ENCODE measurements at regions not wholly inside any gene's neighbourhood (a gene's known extent, or its start where the extent isn't known, plus 50 kb on each side); places are given as distances from the start of the nearest gene placed in this dataset.

DNA sequence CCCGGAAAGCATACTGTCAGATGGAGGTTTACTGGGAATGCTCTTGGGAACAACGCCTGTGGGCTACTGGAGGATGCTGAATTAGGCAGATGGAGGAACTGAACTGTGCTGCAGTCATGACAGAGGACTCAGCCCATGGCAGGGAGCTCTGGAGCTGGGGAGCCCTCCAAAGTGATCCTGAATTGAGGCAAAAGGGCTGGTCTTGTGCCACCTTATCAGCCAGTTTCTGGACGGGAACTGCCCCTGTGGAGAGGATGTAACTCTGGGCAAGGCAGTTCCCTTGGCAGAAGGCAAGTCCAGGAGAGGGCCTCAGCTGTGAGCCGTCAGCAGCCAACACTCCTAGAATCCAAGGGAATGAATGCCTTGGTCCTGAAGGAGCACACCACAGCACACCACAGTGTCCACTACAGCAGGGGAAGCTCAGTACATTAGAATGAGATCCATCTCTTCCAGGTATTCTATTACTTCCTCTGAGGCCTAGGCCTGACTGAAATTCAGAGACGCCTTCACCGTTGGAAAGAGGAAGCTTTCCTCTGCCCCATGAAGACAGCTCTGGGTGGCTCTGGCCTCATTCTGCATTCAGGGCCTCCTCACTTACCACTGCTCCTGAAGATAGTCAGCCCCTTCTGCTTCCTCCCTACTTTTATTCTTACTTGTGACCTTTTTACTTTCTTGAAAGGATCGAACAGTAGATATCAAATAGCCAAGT is 139.6 kb upstream of the GPR26 start:
- ATAC-seq (ENCODE audit: low read depth), result no peak

DNA sequence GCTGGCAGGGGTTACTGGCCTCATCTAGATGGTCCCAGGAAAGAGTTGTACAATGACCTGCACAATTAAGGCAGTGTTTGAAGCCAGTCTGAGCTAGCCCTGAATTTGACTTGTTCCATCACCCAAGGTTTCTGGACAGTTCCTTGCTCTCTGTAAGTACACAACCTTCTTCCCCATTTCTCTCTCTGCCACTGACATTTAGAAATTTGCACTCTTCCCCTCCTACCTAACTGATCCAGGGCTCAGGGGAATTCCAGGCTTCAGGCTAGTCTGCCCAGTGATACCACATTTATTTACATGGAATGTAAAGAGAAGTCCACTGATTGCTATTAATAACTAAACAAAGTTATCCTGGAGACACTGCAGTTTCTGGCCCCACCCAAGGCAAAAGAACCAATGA is 139.0 kb upstream of the GPR26 start:
- TF ChIP-seq, protein P1, sequence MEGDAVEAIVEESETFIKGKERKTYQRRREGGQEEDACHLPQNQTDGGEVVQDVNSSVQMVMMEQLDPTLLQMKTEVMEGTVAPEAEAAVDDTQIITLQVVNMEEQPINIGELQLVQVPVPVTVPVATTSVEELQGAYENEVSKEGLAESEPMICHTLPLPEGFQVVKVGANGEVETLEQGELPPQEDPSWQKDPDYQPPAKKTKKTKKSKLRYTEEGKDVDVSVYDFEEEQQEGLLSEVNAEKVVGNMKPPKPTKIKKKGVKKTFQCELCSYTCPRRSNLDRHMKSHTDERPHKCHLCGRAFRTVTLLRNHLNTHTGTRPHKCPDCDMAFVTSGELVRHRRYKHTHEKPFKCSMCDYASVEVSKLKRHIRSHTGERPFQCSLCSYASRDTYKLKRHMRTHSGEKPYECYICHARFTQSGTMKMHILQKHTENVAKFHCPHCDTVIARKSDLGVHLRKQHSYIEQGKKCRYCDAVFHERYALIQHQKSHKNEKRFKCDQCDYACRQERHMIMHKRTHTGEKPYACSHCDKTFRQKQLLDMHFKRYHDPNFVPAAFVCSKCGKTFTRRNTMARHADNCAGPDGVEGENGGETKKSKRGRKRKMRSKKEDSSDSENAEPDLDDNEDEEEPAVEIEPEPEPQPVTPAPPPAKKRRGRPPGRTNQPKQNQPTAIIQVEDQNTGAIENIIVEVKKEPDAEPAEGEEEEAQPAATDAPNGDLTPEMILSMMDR (IDR thresholded peaks at IDR 0.05; ENCODE audit: poor library complexity, severe bottlenecking), result no peak

More for the DNA sequence above, 139.6 kb upstream of the GPR26 start:
- H3K4me3 ChIP-seq (ENCODE audit: severe bottlenecking), result no peak overlapping the region
- TF ChIP-seq, protein P1 (IDR thresholded peaks at IDR 0.05; ENCODE audit: poor library complexity, severe bottlenecking), result no peak
- no peaks in the 10 kb centered on the region for H3K9me3 ChIP-seq (ENCODE audit: severe bottlenecking)
- H3K36me3 ChIP-seq (ENCODE audit: low read depth), result no peaks in the 10 kb centered on the region
- no peak overlapping the region for H3K27ac ChIP-seq (ENCODE audit: poor library complexity, severe bottlenecking)
- H3K4me1 ChIP-seq (ENCODE audit: insufficient read depth, poor library complexity, severe bottlenecking), result no peaks in the 10 kb centered on the region
- no peaks in the 10 kb centered on the region for H3K27me3 ChIP-seq (ENCODE audit: insufficient read depth, poor library complexity, severe bottlenecking)
- DNase-seq (ENCODE audit: low spot score), result no peak

DNA sequence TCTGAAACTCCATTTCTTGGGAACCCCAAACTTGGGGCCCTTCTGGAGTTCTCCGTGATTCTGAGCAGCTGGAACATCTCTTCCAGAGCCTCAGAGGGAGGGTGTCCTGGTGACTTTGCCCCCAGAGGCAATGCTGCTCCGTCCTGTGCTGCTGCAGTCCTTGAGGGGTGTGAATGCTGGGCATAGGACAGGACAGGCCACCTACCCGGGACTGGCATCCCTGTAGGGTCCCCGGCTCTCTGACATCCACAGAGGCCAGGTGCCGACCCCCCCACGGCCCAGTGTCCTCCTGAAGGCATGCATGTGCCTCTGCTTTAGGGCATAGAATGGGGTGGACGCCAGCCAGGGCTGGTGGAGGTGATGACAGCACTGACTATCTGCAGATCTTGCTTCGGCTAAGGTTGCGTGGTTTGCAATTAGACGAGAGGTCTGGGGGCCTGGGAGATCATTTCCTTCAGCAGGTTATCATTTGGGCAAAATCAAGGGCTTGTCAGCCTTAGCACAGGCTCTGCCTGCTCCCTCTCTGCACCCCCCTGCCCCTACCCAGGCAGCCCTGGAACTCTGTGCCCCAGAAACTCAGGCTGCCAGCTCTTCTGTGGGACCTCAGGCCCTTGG is 136.9 kb upstream of the GPR26 start:
- ATAC-seq (ENCODE audit: low read depth) (no peak), DNase-seq (ENCODE audit: low spot score) (no peak)
- TF ChIP-seq, protein P1 (IDR thresholded peaks at IDR 0.05; ENCODE audit: poor library complexity, severe bottlenecking), result no peak
- no peaks in the 10 kb centered on the region for H3K36me3 ChIP-seq (ENCODE audit: low read depth)
- peaks cover 22% of the 10 kb centered on the region for H3K27me3 ChIP-seq (ENCODE audit: insufficient read depth, poor library complexity, severe bottlenecking)
- no peak overlapping the region for H3K4me3 ChIP-seq (ENCODE audit: severe bottlenecking)
- H3K4me1 ChIP-seq (ENCODE audit: insufficient read depth, poor library complexity, severe bottlenecking), result no peaks in the 10 kb centered on the region
- H3K27ac ChIP-seq (ENCODE audit: poor library complexity, severe bottlenecking), result no peak overlapping the region
- no peaks in the 10 kb centered on the region for H3K9me3 ChIP-seq (ENCODE audit: severe bottlenecking)

More for the DNA sequence above, 139.0 kb upstream of the GPR26 start:
- ATAC-seq (ENCODE audit: low read depth) (no peak), DNase-seq (ENCODE audit: low spot score) (no peak)
- H3K4me3 ChIP-seq (ENCODE audit: severe bottlenecking), result no peak overlapping the region
- H3K27me3 ChIP-seq (ENCODE audit: insufficient read depth, poor library complexity, severe bottlenecking), result peaks cover 3% of the 10 kb centered on the region
- no peaks in the 10 kb centered on the region for H3K4me1 ChIP-seq (ENCODE audit: insufficient read depth, poor library complexity, severe bottlenecking)
- H3K36me3 ChIP-seq (ENCODE audit: low read depth), result no peaks in the 10 kb centered on the region
- no peaks in the 10 kb centered on the region for H3K9me3 ChIP-seq (ENCODE audit: severe bottlenecking)
- no peak overlapping the region for H3K27ac ChIP-seq (ENCODE audit: poor library complexity, severe bottlenecking)

DNA sequence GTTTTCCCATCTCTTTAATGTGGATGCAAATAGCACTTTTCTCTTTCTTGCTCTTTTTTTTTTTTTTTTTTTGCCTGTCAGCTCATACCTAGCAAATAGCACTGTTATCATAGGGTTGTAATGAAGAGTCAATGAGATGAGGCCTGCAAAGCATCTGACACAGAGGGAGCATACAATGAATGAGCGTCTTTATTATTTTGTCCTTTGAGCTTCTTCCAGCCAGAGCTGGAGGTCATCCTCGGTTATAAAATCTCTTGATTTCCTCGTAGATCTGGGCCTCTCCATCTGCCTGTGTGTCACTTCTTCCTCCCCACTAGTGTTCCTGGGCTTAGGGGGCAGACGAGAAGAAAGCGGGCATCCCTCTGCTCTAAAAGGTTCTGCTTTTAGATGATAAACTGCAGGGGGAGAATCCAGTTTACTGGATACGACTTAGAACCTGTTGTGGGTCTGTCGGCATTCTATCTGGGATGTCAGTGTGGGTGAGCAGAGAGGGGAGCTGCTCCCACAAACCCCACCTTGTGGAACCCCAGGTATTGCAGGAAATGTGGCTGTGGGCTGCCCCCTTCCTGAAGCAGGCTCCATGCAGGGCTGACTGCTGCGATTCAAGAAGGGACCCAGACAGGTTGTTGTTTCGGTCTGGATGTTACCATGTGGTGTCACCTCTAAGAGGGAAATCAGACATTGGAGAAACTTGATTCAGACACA is 135.8 kb upstream of the GPR26 start:
- H3K27me3 ChIP-seq (ENCODE audit: insufficient read depth, poor library complexity, severe bottlenecking), result peaks cover 22% of the 10 kb centered on the region
- TF ChIP-seq, protein P1 (IDR thresholded peaks at IDR 0.05; ENCODE audit: poor library complexity, severe bottlenecking), result no peak
- no peaks in the 10 kb centered on the region for H3K9me3 ChIP-seq (ENCODE audit: severe bottlenecking)
- no peak for ATAC-seq (ENCODE audit: low read depth)
- no peak for DNase-seq (ENCODE audit: low spot score)
- H3K4me3 ChIP-seq (ENCODE audit: severe bottlenecking), result no peak overlapping the region
- no peak overlapping the region for H3K27ac ChIP-seq (ENCODE audit: poor library complexity, severe bottlenecking)
- H3K4me1 ChIP-seq (ENCODE audit: insufficient read depth, poor library complexity, severe bottlenecking), result no peaks in the 10 kb centered on the region
- no peaks in the 10 kb centered on the region for H3K36me3 ChIP-seq (ENCODE audit: low read depth)
